ENCODE measurements at regions not wholly inside any gene's neighbourhood (a gene's known extent, or its start where the extent isn't known, plus 50 kb on each side); places are given as distances from the start of the nearest gene placed in this dataset.

DNA sequence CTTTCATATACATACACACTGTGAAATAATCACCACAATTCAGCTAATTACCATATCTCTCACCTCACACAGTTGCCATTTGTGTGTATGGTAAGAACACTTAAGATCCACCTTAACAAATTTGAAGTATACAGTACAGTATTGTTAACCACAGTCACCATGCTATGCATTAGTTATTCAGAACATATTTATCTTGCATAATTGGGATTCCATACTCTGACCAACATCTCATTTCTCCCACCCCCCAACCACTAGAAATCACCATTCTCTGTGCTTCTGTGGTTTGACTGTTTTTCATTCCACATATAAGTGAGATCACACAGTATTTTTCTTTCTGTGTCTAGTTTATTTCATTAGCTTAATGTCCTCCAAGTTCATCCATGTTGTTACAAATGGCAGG is 247.7 kb upstream of the CTNNB1 start:
- intact Hi-C loops (cut with DNase I) = no loop called here
- DNase-seq (ENCODE audit: low spot score) = no peak

DNA sequence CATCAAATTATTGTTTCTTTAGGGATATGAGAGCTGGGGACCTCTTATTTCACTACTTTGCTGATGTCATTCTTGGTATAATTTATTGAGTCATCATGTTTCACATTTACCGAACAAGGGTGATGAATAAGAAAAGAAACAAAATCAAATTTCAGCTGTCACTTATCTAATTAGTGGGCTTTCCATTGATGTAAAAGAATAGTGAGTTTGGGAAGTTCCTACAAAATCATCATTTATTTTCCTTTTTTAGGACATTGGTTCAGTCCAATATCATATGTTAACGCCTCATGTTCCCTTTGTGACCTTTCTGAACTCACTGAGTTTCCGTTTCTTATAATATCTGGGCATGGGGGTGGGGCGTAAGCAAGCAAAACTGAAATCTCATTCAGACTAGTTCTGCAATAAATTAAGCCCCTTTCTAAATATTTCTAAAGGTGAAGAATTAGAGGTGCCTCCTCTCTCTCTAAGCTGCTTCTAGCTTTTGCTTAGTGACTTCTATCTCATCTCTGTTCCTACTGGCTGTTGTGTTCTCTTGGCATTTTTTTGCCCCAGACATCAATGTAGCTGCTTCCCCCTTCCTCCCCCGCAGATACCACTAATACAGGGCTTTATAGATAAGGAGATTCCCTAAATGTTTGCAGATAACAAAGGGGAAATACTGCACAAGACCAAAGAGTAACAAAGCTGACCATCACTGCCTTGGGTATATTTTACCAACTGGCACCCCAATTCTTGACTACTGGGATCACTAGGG is 238.0 kb upstream of the CTNNB1 start:
- DNase-seq (ENCODE audit: low spot score) = no peak
- intact Hi-C loops (cut with DNase I) = no loop called here

DNA sequence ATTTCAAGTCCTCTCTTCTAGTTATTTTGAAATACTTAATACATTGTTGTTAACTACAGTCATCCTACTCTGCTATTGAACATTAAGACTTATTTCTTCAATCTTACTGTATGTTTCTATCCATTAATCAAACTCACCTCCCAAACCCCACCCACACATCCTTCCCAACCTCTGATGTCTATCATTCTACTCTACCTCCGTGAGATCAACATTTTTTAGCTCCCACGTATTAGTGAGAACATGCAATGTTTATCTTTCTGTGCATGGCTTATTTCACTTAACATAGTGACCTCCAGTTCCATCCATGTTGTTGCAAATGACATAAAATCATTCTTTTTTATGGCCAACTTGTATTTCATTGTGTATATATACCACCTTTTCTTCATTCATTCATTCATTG is 236.6 kb upstream of the CTNNB1 start:
- DNase-seq (ENCODE audit: low spot score) = no peak
- intact Hi-C loops (cut with DNase I) = no loop called here

DNA sequence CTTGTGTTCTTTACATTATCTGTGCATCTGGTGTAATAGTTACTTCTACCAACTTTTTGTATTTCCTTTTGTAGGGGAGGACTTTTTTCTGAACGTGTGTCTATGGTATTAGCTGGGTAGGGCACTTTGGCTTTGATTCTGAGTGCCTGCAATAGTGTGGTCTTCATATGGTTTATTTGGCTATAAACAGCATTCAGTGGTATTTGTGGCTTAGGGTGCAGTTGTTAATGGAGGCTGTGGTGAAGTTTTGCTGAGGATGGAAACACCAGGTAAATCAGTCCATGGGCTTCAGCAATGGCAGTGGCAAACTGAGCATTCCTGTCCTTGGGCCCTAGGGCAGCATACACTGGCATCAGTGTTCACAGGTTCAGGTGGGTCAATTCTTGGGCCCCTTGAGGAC is 230.6 kb upstream of the CTNNB1 start:
- no peak for DNase-seq (ENCODE audit: low spot score)
- intact Hi-C loops (cut with DNase I) = no loop called here

DNA sequence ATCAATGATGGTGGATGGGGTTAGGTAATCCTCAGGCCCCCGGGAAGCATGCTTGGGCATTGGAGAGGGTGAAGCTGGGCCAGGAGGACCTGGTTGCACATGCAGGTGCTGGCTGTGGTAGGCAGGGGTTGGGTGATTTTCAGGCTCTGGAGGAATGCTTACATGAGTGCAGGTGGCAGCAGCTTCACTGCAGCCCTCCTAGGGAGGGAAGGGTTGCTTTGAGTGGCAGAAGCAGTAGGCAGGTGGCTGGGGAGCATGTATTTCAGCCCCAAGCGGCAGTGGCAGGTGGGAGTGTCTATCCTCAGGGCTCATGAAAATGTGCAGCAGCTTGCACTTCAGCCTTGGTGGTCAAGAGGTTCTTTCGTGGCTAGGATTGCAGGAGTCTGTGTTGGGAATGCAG is 230.0 kb upstream of the CTNNB1 start:
- no peak for DNase-seq (ENCODE audit: low spot score)

DNA sequence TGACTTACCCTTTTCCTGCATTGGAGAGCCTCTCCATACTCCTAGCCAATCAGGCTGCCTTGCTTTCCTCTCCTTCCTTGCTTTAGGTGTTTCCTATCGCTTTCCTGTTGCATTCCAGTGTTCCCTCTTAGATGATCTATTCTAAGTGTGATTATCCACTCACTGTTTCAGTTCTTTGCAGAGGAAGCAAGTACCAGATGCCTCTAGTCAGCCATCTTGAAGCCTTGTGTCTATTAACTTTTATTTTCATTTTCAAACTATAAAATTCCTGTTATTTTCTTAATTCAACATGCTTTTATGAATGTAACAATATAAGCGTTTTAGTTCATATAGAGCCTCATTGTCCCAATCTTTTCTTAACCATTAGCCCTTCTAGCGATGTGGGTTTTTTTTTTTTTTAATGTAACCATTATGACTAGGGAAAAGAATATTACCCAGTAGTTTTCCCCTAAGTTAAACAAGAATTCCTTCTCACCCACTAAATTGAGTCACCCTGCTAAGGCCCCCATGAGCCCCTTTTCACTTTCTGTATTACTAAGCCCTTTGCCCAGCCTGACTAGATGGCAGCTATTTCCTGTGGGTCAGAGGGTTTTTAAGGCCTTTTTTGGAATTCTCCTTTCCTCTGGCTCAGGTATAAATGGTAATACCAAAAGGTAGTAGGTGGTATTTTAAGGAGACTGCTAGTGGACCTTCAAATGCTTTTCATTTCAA is 229.4 kb upstream of the CTNNB1 start:
- DNase-seq (ENCODE audit: low spot score) = no peak
- intact Hi-C loops (cut with DNase I) = loop anchor here in 1 of 2 donors (5.0 kb wide), 1 partner anchor 383 kb away; no protein-coding TSS in a partner anchor

More for the DNA sequence above, 230.0 kb upstream of the CTNNB1 start:
- intact Hi-C loops (cut with DNase I) = no loop called here

DNA sequence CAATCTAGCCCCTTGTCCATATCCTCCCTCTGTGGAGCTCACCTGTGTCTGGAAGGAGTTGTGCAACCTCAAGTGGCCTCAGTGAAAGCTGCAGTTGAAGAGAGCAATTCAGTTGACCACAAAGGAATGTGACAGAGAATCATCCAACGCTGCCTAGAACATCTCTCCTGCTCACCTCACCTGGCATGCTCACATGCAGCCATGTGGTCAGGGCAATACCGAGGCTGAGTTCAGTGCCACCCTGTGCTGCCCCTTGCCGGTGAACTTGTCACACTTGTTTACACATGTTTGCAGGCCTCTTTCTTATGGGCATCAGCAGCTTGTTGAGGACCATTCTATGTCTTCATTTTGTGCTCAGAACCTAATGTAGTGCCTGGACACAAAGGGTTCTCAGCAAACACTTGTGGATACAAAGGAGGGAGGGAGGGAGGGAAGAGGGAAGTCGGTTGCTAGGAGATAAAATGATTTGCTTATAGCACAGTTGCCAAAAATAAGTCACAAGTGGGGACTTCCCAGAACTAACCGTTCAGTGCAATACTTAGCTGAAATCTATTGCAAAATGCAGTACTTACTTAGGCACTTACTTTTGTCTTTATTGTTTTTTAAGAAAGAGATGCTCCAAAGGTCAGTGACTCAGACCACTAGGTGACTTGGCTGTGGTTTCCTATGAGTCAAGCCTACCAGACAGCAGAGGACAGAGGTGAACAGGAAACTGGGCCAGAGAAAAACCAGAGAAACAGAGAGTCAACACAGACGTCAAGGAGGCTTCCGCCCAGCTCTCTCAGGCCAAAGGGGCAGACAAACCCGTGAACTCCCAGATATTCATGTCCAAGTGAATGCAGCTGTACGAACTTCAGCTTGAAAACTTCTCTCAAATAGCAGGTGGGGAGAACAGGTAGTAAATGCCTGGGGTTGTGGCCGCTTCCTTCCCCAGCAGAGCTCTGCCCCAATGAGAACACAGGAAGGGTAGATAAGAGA is 227.8 kb upstream of the CTNNB1 start:
- intact Hi-C loops (cut with DNase I) = loop anchor here in 1 of 2 donors (5.0 kb wide), 1 partner anchor 384 kb away; no protein-coding TSS in a partner anchor
- peak; percentile 90 for DNase-seq (ENCODE audit: low spot score)

DNA sequence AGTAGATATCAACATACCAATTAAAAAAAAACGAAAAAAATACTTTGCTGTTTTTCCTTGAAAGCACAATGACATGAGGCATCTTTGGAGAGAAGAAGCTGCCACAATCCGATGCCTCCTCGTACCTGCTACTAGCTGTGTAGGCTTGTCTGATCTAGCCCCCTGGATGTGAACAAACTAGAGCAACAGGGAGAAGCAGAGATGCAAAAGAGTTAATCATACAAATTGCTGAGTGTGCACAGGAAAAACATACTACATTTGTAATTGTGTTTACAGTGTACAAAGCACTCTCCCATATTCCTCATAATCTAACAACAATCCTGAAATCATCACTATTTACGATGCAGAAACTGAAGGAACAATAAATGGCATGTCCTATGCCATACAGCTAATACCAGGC is 227.0 kb upstream of the CTNNB1 start:
- intact Hi-C loops (cut with DNase I) = loop anchor here in 1 of 2 donors (5.0 kb wide), 1 partner anchor 385 kb away; no protein-coding TSS in a partner anchor
- DNase-seq (ENCODE audit: low spot score) = no peak

DNA sequence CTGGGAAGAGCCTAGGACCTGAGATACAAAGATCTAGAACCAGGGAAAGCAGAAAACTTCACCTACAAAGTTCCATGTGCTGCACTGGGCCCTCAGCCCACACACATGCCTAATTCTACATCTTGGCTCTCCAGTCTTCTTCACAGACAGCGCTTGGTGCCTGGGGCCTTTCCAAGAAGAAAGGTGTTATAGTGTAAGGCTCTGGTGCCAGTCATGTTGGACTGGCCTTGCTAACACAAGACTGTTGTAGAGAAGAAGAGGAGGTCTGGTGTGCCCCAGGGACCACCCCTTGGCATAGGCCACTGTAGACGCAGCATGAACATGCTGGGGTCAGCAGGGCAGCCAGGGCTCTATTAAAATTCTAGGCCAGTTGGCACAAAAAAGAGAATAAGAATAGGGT is 226.2 kb upstream of the CTNNB1 start:
- no peak for DNase-seq (ENCODE audit: low spot score)
- intact Hi-C loops (cut with DNase I) = loop anchor here in 1 of 2 donors (5.0 kb wide), 1 partner anchor 386 kb away; no protein-coding TSS in a partner anchor

DNA sequence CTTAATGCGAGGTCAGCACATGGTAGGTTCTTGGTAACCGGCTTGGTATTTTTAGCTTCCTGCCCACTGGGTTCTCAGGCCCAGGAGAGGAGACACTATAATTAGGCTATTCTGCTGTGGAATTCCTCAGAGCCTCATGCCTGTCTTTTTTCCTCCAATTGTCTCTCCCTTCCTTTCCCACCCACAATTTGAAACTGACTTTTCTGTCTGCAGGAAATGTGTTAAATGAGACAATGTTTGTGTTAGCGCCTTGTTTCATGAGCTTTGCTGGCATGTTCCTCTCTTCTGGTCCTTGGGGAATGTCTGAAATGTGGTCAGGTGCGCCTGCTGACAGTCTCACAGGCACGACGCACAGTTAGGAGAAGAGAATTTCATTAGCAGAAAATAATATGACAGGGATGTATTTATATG is 223.6 kb upstream of the CTNNB1 start:
- no peak for DNase-seq (ENCODE audit: low spot score)
- intact Hi-C loops (cut with DNase I) = no loop called here

DNA sequence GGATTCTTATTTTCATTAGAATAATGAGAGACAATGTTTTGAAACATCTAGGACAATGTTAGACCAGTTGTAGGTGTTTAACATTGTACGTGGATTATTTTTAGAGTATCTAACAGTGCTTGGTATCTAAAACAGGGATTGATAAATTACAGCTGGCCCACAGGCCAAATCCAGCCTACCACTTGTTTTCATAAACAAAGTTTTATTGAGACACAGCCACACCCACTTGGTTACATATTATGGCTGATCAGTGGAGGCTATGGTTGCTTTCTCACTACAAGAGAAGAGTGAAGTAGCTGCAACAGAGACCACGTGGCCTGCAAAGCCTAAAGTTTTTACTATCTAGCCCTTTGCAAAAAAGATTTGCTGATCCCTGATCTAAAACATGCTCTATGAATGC is 223.1 kb upstream of the CTNNB1 start:
- intact Hi-C loops (cut with DNase I) = no loop called here
- no peak for DNase-seq (ENCODE audit: low spot score)

DNA sequence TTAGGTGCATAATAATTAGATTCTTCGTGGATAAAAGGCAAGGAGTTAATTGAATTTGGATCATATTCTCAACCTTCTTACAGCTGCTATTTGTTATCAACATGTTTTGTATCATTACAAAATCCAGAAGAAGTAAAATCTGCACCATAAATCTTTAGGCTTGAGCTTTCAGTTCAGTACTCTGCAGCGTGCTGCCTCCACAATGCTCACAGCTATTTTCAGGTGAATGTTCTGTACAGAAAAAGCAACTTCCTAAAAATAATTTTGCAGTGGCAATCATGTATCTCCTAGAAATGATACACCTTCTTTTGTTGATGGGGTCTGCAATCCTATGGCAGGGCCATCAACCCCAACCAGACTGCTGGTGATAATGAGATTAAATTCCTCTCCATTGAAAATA is 220.9 kb upstream of the CTNNB1 start:
- intact Hi-C loops (cut with DNase I) = no loop called here
- DNase-seq (ENCODE audit: low spot score) = no peak

DNA sequence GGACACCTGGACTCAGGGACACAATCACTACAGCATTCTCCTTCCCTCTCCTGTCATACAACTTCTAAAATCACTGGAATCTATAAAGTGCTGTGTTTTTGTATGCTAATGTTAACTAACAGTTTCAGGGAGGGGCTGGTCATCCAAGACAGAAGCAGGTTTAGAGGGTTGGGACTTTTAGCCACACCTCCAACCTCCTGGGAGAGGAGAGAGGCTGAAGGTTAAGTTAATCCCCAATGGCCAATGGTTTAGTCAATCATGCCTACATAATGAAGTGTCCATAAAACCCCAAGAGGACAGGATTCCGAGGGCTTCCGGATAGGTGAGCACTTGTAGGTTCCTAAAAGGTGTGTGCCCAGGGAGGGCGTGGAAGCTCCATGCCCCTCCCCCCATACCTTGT is 219.3 kb upstream of the CTNNB1 start:
- intact Hi-C loops (cut with DNase I) = no loop called here
- DNase-seq (ENCODE audit: low spot score) = no peak

DNA sequence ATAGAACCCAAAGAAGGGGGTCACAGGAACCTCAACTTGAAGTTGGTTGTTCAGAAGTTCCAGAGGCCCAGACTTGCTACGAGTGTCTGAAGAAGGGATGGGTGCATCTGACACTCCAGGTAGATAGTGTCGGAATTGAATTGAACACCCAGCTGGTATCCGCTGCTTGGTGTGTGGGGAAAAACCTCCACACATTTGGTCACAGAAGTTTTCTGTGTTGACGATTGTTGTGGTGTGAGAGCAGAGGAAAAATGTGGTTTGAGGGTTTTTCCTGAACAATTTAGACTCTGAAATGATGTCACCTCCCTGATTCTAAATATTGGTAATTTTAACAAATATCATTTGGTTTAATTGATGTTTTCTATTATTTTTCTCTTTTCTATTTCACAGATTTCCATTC is 218.8 kb upstream of the CTNNB1 start:
- DNase-seq (ENCODE audit: low spot score) = no peak
- intact Hi-C loops (cut with DNase I) = no loop called here

DNA sequence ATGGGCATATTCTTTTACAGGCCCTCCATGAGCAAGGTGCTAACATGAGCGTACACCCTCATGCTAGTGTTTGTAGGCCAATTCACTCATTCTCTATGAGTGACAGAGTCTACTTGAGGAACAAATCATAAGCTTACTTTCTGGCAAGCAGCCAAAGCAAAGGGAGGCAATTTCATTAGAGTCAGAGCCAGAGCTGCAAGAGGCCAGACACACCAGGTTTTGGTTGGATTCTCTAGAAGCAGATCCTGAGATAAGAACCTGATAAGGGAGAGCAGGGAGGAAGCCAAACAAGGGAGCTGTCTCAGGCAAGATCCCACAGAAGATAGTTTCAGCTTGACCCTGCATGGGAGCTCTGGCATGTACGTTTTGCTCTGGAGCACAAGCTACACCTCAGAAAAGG is 214.1 kb upstream of the CTNNB1 start:
- intact Hi-C loops (cut with DNase I) = no loop called here
- no peak for DNase-seq (ENCODE audit: low spot score)

DNA sequence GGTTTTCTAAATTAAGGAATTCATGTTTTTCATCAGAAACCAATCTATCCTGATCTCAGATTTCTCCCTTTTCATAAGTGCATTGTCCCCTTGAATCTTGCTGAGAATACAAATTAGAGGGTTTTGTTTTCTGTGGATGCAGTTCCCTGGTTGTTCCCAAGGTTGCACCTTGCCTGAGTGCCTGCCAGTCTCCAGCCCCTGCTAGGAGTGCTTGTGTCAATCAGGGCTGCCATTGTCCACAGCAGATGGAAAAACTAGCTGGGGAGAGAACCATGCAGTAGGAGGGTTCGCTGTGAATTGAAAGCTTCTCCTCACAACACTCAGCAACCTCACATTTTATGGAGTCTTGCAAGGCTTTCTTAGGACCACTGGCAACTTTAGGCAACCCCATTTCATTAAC is 210.8 kb upstream of the CTNNB1 start:
- DNase-seq (ENCODE audit: low spot score) = no peak
- intact Hi-C loops (cut with DNase I) = no loop called here

DNA sequence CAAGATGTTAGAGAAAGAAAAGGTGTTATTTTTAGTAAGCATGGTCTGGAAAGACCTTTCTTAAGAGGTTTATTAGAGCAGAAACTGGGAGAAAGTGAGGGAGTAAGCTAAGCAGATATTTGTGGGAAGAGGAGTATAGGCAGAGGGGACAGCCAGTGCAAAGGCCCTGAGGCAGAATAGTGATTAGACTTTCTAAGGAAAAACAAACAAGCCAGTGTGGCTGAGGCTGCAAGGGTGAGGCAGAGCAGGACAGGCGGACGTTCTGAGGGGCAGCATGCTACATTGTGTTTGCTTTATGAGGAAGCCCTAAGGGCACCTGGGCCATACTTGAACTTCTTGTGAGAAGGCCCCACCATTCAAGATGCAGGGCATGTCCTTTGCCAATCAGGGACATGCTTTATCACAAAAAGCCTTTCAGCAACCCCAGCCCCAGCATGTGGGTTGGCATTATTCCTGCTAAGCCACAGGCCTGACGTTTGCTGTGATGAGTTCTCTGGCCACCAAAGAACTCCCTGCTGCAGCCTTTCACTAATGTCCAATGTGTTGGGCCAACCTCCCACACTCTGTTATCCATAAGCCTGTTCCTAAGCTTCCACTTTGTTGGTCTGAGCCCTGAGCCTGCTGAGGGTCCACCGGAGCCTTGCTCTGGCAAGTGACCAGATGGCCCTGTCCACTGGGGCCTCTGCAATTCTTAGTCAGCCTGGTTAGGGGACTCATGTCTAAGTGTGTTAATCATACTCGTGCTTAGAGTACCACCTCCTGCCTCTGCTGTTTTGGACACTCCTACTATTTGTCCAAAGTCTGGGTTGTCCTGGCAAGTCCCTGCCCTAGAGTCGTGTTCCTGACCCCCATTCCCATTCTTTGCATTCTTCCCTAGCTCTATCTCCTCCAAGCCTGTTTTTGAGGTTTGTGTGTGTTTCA is 209.9 kb upstream of the CTNNB1 start:
- intact Hi-C loops (cut with DNase I) = no loop called here
- no peak for DNase-seq (ENCODE audit: low spot score)

DNA sequence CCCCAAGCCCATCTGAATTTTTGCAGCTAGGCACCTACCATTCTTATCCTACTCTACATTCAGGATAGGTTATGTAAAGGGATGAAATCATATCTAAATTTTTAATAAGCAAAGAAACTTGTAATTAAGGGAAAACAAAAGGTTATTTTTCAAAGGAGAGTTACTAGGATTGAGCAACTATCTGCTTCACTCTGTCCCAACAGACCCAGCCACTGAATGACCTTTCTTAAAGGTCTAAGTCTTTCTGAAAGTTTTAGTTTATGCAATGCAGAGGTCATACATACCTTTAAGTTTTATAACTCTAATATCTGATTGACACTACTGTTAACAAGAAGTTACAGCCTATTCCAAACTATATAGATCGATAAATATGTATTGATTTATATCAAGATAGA is 209.2 kb upstream of the CTNNB1 start:
- DNase-seq (ENCODE audit: low spot score) = no peak
- intact Hi-C loops (cut with DNase I) = no loop called here

DNA sequence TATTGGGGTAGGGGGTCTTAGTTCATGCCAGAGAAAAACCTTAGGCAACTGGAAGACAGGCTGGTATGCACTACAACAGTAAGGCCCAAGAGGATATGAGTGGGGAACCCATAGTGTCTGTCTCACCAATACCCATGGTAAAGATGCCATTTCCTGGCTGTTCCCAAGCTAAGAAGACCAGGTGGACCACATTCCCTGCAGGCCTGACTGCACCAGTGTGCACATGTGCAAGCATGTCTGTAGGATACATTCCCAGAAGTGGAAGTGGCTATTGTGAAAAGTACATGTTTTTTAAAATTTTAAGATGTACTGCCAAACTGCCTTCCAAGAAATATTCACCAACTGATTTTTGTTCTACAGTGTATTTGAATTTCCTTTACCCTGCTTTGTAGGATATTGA is 207.3 kb upstream of the CTNNB1 start:
- intact Hi-C loops (cut with DNase I) = no loop called here
- DNase-seq (ENCODE audit: low spot score) = no peak
